GM08714 (cell line): ENCODE measurements at regions not wholly inside any gene's neighbourhood (a gene's known extent, or its start where the extent isn't known, plus 50 kb on each side); places are given as distances from the start of the nearest gene placed in this dataset.

Source experiments
- H3K4me3 ChIP-seq: fragments of 200-500 bp; sonication (Bioruptor generic); 2 replicates; pipeline ENCODE4 v1.5.1; 2014; ENCODE audit warnings: mild to moderate bottlenecking, low read length, inconsistent platforms
- ZNF274 ChIP-seq: IDR thresholded peaks from 2 replicates; pipeline ENCODE4 v1.6.1; 2012; ENCODE audit warnings: mild to moderate bottlenecking, low read depth, low read length

DNA sequence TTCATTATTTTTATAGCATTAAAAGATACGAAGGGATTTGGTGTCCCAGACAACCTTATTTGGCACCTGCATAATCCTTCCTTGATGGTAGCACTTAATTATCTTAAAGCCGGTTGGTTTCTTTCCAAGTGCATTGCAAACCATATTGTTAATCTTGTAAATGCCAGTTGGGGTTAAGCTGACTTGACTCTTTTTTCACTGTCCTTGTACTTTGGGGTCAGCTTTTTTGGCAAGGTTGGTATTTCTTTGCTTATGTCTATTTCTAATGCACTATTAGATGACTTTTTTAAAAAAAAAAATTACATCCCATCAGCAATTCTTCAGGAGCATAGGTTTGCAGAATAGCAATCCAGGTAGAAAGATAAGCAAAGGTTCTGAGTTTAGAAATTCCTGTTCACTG is 466.8 kb upstream of the TLE4 start:
- no peak overlapping the region for H3K4me3 ChIP-seq
- TF ChIP-seq ZNF274: no peak

GRCh38 chr9:79107911-79108676 is 463.7 kb upstream of the TLE4 start:
- TF ChIP-seq ZNF274: no peak
- no peak overlapping the region for H3K4me3 ChIP-seq

GRCh38 chr9:79111653-79112052 is 460.1 kb upstream of the TLE4 start:
- H3K4me3 ChIP-seq: no peak overlapping the region
- no peak for TF ChIP-seq ZNF274

DNA sequence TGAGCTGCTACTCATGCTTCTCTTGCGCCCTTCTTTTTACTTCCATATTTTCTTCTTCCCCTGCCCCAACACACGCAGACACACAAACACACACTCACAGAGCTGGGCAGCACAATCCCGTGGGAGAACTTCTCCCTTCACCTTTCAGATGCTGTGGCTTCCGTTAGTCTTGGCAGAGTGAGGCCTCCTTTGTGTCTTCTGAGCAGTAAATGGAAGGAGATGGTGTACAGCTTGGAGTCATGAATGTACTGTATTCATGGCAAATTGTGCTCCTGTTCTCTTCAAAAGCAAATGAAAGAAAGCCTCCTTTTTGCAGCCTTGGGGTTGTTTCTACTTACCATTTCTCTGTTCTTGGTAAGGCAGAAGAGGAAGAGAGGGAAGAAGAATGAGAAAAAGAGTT is 456.6 kb upstream of the TLE4 start:
- TF ChIP-seq ZNF274: no peak
- H3K4me3 ChIP-seq: no peak overlapping the region

DNA sequence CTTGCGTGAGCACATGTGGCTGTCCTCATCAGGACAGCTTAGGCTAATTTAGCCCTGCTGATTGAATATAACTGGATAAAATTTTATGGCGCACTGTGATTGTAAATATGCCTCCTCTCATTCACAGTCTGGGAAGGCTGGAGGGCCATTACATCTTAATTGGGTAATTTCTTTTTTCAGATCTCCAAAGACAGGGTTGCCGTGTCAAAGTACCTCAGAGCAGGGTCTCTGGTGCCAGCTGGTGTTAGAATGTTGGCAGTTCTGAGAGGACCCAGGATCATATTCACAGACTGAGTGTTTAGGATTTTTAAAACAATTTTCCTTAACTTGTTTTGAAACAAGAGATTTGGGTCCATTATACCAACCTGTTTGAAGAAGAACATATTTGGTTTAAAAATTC is 455.7 kb upstream of the TLE4 start:
- no peak for TF ChIP-seq ZNF274

DNA sequence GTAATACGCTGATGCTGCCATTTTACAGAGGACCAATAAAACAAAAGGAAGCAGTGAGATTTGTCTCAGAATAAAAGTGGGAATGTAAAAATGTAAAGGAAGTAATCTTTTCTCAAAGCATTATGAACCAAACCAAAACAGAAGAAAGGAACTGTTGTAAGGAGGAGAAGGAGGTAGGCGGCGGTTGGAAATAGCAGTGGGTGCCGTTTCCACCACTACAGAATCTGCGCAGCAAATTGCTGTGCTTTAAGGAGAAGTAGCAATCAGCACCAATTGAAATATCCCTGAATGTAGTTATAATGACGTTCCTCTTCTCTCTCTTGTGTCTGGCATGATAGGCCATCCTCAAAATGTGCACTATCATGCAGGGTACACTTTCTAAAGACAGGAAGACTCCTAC is 455.1 kb upstream of the TLE4 start:
- H3K4me3 ChIP-seq: no peak overlapping the region
- no peak for TF ChIP-seq ZNF274

More for the DNA sequence above, 455.7 kb upstream of the TLE4 start:
- no peak overlapping the region for H3K4me3 ChIP-seq

- no peak for TF ChIP-seq ZNF274
- H3K4me3 ChIP-seq: no peak overlapping the region
Observed at GRCh38 chr9:79120533-79120932, 451.2 kb upstream of the TLE4 start.

GRCh38 chr9:79120941-79121340 is 450.8 kb upstream of the TLE4 start:
- no peak overlapping the region for H3K4me3 ChIP-seq
- TF ChIP-seq ZNF274: no peak

- no peak for TF ChIP-seq ZNF274
Observed at GRCh38 chr9:79123415-79123814, 448.4 kb upstream of the TLE4 start.

GRCh38 chr9:79127661-79128060 is 444.1 kb upstream of the TLE4 start:
- TF ChIP-seq ZNF274: no peak
- H3K4me3 ChIP-seq: no peak overlapping the region

More at GRCh38 chr9:79123415-79123814, 448.4 kb upstream of the TLE4 start:
- no peak overlapping the region for H3K4me3 ChIP-seq

DNA sequence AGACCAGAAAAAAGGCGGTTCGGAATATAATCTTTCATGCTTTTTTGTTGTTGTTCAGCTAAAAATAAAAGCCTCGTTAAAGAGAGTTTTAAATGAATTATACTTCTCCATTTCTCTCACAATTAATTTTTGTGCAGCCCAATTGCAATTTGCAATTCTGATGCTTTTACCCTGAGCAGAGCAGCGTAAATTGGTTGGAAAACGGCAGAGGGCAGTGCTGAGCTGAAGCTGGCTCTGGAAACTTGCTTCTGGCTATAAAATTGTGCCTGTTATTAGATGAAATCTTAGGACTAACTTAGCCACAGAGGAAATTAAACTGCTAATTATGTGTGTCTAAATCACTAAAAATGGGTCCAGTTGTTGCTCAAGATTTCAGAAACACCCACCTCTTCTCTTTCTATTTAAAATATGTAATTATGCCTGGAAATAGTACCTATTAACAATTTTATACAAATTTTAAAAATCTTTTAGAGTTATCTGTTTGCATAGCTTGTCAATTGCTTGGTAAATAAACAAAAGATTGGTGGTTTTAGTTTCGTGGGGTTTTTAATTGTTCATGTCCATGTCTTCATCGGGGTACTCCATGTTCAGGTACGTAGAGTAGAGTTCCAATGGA is 441.8 kb upstream of the TLE4 start:
- no peak overlapping the region for H3K4me3 ChIP-seq
- no peak for TF ChIP-seq ZNF274

DNA sequence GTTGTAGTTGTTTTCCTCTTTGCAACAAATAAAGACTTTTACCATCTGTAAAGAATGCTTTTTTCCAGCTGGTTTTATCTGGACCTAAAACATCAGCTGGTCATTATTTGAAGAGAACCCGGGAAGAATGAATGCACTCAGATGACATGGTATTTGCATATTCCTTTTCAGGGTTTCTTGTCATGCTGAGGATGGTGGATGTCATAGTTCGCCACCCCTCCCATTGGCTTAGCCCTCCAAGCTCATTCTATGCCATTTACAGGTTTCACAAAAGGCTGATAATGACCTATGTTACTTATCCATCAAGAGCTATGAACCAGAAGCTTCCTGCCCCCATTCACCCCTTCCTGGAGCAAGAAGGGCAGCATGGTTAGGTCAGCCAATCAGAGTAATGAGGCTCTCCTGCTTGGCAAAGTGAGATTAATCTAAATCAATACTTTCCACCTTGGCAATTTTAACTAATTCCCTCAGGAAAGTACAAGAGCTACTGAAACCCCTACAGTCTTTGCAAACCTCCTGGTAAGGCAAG is 440.5 kb upstream of the TLE4 start:
- no peak overlapping the region for H3K4me3 ChIP-seq
- TF ChIP-seq ZNF274: no peak

GRCh38 chr9:79131824-79132377 is 439.9 kb upstream of the TLE4 start:
- H3K4me3 ChIP-seq: no peak overlapping the region
- TF ChIP-seq ZNF274: no peak

- H3K4me3 ChIP-seq: no peak overlapping the region
- no peak for TF ChIP-seq ZNF274
Observed at GRCh38 chr9:79134654-79135053, 437.1 kb upstream of the TLE4 start.

DNA sequence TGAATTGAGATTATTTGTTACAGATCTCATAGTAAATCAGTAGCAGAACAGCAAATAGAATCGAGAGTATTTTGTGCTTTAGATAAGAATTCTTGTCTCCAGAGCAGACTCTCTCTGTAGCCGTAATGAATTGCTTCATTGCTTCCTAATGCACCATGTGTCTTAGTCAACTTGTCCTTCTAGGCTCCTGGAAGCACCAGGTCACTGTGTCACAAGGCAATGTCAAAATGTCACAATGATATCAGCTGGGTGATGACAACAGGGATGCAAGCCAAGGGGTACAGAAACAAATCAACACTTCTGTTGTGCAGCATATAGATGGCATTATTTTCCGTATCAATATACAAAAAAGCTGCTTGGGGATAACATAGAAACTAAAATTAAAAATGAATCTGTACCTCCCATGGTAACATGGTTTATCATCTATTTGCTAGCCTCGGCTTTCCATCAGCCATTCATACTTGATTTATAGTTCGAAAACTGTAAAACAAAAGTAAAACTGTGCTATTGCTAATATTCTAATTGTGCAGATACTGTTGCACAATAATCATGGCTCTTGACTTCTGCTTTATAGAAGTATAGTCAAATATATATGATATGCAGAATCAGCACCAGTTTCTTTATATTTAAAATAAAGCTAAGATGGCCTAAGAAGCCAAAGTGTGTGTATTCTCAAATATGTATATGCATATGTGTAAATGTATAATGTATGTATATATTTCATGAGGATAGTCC is 435.9 kb upstream of the TLE4 start:
- no peak for TF ChIP-seq ZNF274
- H3K4me3 ChIP-seq: no peak overlapping the region
